Activated gamma-delta T cell treated with anti-CD3 and anti-CD28 coated beads, Interleukin-2, amount 50 U/mL, for 16 hours (primary cell): ENCODE measurements at regions not wholly inside any gene's neighbourhood (a gene's known extent, or its start where the extent isn't known, plus 50 kb on each side); places are given as distances from the start of the nearest gene placed in this dataset.

Experiments
- DNase-seq: peaks from one replicate; pipeline ENCODE4 v3.0.0-alpha.2; 2020; ENCODE audit warnings: low read depth

DNA sequence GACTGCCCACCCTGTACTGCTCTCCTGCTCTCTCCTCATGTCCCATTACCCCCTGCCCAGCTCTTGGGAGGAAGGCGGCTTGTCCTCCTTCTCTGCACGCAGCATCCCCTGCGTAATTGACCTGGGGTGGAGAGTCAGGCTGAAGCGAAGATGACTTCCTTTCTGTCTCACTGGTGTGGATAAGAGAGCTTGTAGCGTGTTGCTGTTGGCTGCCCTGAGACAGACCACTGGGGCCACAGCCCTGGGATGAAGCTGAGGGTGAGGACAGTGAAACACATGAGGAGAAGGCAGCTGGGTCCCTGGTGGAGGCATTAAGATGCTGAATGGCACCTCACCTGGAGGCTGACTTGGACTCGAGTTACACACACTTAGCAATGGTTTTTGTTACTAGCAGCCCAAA, 310.3 kb upstream of the ZNF32 start:
- no peak for DNase-seq

DNA sequence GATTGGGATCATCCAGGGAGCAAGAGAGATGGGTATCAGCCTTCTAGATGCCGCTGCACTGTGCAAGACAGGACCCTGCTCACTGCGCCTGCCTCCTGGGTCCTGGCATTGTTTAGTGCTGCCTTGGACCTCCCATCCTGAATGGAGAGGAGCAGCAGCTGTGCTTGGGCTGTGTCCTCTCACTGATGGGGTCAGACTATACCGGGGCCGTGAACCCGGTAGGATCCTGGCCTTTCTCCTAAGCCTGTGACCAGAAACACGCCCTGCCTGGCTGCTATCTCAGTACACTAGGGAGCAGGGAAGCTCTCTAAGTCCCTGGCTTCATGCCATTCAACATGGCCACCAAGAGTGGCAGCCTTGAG, 309.4 kb upstream of the ZNF32 start:
- no peak for DNase-seq

DNA sequence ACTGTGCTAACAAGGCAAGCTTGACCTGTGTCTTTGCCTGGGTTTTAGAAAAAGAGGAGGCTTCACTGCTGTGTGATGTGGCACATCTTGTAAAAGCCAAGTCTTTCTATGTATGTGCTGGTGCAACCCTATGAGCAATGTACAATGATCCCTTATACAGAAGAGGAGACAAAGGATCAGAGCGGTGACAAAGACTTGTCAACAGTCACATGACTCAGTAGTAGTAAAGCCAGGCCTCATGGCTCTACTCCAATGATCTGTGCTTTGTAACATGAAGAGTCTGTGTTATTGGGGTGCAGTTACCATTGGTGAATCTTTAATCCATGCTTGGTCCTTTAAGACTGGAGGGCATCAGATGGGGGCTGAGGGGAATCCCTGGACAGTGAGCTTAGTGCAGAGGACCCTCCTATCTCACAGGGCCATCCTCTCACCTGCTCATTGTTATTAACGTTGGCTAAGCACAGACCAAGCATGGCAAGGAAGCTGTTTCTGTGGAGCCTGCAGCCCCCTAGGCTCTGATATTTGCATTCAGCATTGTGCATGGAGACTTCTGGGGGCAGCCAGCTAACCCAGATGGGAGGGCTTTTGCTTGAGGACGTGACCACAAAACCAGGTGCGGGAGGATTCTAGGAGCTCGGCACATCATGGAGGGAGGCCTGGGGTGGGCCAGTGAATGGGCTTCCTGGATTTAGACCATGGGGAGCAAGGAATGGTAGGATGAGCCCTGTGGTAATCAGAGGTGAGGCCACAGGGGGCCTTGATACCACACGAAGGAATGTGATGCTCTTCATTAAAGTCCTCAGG, 308.8 kb upstream of the ZNF32 start:
- DNase-seq, result no peak

DNA sequence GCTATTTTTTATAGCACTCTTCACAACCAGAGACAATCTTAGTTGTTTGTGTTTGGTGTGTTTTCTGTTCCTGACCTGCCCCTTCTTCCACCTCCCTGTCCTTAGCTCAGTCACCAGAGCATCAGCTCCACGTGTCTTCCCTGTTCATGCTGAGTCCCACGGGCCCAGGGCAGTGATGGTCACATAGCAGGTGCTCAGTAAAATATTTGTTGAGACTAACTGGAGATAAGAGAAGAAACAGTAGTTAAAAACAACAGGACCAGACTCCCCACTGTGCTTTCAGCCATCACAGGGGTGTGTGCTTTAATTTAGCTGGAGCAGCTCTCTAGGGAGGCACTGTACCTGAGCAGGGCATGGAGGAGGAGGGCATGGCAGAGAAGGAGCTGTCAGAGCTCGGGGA, 307.3 kb upstream of the ZNF32 start:
- no peak for DNase-seq

DNA sequence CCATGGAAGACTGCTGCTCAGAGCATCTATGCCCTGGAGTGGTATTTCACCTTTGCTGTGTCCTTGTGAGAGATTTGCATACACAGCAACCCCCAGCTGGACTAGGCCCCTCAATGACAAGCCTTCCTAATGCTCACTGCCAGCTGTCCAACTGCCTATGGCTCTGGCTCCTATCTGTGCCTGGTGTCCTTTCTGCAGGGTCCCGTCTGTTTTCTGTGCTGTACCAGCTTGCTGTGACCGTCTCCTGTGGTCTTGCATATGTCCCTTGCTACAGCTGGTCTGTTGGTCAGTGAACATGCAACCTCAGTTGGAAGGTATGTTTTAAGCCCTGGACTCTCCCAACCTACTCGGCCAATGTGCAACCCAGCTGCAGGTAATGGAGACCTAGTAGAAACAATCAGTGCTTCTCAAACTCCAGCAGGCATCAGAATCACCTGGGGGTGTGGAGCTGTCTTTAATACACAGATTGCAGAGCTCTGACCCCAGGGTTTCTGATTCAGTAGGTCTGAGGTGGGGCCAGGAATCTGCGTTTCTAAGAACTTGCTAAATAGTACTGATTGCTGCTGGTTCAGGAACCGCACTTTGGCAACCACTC, 306.4 kb upstream of the ZNF32 start:
- no peak for DNase-seq

DNA sequence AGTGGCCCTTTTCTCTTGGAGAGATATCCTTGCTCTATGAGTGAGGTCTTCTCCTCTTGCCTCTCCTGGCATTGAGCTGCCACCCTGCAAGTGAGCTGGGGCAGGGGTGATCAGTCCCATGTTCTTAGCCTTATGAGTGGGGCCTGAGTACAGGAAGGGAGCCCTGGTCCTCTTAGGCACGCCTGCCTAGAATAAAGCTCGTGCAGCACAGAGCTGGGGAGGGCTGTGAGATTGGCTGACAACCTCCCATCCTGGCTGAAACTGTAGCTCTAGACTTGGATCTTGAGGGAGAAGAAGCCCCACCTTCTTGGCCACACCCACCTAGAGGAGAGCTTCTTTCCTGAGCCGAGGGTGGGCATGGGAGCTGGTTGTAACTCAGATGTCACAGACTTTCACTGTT, 305.0 kb upstream of the ZNF32 start:
- DNase-seq, result no peak

DNA sequence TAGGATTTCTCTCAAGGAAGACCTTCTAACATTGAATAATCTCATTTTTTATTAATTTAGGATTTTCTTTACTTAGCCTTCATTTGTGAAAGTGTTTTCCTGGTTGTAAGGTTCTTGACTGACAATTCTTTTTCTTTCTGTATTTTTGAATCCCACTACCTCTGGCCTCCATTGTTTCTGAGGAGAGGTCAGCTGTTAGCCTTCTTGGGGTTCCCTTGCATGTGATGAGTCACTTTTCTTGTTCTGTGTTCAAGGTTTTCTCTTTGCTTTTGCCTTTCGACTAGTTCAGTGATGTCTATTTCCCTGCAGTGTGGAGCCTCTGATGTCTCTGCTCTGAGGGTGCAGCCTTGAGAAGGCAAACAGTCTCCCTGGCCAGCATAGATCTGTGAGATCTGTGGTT, 304.1 kb upstream of the ZNF32 start:
- no peak for DNase-seq

DNA sequence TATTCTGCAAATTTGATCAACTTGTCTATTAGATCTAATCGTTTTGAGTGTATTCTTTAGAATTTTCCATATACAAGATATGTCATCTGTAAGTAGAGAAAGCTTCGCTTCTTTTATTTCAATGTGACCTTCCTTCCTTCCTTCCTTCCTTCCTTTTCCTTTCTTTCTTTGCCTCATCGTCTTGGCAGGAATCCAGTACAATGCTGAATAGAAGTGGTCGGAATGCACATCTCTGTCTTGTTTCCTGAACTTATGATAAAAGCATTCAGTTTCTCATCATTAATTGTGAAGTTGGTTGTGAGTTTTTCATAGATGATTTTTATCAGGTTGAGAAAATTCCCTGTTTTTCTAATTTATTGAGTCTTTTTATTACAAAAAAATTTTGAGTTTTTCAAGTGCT, 300.7 kb upstream of the ZNF32 start:
- no peak for DNase-seq

DNA sequence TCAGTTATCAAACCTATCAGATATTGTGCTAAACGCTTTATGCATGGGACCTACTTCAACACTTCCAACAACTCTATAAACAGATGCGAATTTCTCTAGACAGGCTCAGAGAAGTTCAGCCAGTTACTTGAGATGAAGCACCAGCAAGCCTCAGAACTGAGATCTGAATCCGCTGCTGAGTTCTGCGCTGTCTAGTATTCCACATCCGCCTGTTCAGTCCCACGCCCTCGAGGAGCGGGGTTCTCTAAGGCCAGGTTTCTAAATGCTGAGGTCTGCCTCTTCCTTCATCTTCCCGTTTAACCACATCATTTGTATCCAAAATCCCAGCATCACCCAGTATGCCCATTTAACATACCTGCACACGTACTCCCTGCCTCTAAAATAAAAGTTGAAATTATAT, 297.8 kb upstream of the ZNF32 start:
- DNase-seq, result no peak

DNA sequence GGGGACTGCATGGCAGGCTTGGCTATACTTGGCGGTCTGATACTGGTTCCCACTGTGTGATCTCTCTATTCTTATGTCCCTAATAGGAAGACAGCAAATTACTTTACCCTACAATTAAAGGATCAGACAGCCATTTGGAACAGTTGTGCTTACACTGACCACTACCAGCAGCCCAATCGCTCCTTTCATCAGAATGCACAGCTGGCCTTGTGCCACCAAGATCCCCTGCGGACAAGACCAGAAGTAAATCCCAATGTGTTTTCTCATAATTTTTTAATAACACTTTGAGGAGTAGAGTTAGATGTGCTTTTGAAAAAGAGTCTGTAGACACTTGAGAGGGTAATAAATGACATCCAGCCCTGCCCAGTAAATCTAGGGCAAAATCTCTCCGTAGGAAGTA, 297.2 kb upstream of the ZNF32 start:
- no peak for DNase-seq

DNA sequence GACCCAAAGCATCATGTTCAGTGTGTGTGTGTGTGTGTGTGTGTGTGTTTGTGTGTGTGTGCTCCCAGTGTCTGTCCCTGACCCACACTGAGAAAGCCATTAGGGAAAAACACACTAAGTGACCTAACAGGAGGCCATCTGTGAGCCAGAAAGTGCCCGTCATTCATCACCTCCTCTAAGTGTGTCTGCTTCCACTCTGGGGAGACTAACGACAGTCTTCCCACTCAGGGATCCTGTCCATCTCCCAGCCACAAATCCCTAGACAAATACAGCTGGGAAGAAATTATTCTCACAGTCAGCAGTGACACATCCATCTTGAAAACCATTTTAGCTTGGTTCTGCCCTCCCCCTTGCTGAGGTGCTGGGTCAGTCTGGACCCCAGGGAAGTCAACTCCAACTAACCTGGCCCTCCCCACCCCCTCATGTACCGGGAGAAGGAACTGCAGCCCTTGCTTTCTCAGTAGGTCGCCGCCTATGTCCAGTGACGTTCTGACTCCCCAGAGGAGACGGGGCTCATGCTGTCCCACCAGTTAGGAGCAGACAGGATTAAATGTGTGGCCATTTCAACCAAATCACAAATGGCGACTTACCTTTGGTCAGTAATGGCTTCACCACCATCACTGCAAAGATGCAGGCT, 296.5 kb upstream of the ZNF32 start:
- no peak for DNase-seq

DNA sequence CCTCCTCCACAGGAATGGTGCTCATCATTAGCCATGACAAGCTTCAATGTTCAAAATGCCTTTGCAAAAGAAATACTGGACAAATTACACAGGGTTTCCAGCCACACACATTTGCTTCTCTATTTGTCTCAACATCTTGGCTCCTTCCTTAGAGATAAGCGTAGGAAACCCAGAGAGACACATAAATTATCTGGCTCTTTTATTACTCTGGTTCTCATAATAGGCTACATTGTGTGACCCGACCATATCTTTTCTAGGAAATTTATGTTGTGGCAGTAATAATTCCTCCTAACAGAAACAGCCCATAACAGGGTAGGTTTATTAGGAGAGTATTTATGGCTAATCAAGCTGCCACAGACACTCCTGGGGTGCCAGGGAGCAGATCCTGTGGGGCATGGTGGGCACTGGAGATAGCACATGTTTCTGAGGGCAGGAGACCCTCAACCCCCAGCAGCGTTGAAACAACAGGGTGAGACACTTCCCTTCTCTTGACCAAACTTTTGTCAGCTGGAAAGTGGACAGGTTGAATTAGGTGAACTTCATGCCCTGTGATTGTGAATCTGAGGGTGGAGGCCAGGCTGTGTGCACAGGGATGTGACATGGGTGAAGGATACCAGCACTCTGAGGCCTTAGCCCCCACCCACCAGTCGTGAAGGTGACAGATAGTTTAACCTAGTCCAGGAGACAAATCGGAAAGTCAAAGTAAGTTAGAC, 295.9 kb upstream of the ZNF32 start:
- no peak for DNase-seq

DNA sequence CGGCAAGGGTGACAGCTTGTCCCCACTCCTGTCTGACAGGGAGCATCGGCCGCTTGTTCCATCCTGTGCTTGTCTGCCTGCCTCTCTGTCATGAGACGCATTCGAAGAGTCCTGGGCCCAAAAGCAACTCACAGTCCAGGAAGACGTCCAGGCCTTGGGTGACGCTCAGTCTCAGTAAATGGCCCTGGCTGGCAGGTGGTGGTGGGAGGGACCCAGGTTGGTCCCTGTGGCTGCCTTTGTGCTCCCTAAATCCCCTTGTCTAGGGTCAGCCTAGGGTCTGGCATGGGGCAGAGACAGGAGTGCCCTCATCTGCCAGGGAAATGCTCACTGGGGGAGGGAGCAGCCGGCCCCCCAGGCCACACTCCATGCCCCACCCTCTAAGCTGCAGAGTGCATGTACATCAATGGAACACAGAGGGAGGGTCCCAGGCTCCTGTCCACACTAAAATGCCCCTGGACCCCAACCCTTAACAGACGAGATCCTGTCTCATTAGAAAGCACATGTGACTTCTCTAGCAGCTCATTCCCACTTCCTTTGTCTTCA, 295.2 kb upstream of the ZNF32 start:
- DNase-seq, result no peak

DNA sequence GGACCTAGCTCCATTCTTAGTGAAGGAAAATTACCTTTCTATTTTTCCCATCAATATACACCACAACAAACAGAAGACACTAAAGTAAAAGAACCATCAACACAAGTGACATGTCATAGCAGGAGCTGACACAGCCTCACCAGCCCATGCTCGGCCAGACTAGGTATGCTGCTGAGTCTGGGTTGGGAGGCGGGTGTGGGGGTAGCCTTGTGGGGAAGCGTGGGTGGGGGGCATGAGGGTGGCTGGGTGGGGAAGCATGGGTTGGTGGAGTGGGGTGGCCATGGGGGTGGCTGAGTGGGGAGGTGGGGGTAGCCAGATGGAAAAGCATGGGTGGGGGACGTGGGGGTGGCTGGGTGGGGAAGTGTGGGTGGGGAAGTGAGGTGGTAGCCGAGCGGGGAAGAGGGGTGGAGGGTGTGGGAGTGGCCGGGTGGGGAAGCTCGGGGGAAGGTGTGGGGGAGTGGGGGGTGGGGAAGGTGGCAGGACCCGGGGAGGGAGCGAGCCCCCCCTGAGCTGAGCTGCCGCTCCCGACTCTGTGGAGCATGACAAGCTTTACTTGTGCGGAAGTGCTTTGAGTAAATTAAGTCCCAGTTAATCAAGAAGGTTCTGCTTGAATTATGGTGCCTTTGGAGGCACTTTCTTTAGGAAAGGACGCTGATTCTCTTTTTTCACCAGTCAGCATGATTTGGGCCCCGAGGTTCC, 294.6 kb upstream of the ZNF32 start:
- no peak for DNase-seq

DNA sequence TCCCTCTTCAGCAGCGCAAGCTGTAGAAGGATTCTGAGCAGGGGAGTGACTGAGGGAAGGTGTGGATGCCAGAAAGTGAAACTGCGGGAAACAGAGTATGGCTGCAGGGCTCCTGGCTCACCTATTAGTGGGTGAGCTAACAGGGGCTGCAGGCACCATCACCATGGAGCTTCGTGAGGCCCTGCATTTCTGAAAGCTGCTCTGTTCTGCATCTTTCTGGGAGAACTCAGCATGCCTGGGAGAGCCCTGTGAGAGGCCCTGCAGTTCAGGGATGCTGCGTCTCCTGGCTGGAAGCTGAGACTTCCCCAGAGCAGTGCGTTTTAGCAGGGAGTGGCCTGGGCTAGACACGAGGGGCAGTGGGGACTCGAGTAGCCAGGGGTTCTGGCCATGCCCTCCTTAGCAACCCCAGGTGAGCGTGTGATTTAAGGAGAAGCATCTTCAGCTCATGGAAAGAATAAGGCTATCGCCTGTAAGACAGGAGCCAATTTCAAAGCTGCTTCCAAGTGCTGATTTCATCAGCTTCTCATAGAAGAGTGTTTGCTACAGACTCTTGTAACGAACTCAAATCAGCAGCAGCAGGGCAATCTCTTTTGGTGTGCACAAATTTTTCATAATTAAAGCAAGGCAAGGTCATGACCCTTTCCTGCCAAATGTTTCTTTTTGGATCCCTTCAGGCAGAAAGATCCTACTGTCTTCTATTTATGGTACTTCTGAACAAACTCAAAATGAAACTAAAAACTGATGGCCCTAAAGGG, 293.6 kb upstream of the ZNF32 start:
- DNase-seq, result no peak

DNA sequence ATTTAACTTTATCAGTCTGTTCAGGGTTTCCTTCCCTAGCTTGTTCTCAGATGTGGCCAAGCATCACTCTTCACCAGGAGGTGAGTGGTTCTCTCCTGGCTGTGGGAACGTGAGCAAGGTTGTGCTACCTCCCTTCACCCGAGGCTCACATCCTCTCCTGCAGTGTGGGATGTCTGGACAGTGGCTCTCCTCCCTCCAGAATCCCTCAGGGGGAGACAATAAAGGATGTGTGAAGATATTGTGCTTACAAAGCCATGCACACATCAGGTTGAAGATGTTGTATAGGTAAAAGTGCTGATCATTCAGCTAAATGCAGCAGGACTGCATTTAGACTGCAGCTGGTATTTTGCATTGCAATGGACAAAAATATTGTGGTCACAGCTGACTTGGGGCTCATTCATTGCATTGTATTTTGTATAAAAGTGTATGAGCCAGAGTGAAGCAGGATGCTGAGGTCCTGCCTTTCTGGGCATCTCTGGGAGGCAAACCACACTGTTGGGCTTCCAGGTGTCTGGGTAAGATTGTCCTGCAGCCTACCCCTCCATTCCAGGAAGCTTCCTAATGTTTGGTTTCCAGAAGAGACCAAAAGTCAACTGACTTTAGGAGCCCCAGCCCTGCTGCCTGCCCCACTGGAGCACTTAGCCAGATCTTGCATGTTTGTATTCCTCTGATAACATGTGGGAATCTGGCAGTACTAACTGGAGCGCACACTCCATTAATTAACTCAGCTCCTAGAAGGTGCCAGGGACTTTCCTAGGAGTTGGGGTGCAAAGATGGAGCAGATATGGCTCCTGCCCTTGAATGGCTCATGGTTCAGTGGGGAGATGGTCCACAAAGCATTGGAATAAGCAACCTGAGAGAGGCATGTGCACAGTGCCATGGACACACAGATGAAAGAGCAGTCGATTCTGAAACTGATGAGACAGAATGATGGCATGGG, 292.5 kb upstream of the ZNF32 start:
- DNase-seq, result no peak

DNA sequence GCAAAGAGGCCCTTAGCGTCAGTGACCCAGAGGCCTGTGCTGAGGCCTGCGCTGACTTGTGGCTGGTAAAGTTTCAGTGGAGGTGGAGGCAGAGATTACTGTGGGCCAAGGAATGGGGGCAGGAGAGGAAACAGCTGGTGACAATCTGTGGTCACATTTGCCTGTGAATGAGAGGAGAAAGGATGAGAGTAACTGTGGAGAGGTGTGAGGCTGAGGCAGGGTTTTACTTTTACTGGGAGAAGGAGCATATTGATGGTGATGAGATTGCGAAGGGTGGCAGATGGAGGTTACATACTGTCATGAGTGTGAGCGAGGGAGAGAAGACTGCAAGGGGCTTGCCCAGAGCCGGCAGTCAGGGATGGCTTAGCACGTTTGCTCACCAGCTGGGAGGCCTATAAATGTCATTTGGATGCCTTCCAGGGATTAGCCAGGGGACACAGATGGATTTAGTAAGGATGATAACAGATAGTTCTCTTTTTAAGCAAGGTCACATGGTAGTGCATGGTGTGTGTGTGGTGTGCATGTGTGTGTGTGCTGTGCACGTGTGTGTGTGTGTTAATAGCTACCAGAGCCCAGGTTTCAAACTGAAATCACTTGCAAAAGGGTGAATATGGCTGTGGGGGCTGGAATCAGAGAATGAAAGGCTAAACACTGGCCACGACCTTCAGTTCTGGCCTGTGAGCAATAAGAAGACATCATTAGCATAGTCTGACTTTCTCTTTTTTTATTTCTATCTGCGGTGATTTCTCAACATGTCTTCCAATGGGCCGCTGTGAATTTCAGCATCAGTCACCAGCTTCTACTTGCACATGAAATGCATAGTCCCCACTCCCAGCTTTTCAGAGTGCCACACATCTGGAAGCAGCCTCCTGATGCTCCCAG, 291.5 kb upstream of the ZNF32 start:
- no peak for DNase-seq

DNA sequence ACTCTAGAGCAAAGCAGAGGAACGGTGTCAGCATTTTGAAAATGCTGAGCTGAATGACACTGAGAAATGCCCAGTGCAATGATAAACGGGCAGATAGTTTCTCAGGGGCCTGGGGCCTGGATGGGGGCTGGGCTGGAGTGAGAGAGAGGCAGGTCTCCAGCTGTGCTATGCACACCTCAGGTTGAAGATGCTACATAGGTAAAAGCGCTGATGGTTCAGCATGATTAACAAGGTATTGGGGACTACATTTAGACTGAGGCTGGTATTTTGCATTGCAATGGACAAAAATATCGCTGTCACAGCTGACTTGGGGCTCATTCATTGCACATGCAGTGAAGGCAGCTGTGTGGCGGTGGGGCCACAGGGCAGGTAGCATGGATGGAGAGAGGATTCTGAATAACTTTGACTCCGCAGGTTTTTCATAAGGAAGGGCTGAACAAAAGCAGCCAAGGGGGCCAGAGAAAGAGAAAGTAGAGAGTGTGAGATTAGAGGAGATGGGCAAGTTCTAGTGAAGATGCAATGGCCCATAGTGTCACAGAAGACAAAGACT, 290.8 kb upstream of the ZNF32 start:
- DNase-seq, result no peak

DNA sequence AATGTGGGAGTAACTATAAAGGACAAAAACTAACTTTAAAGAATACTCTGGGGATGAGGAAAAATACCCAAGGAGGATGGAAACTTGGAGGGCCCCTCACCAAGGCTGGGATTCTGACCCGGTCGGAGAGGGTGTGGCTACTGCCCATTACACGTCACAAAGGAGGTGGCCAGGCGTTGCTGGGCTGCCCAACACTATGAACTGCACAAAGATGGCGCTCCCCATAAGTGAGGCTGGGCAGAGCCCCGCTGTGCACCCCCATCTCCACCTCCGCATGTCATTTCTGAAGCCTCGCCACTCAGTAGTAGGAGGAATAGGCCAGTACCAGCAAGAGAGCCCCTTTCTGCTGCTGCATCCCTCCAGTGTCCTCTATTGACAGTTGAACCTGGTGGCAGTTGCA, 290.1 kb upstream of the ZNF32 start:
- no peak for DNase-seq
